K562 (cell line): ENCODE measurements at regions not wholly inside any gene's neighbourhood (a gene's known extent, or its start where the extent isn't known, plus 50 kb on each side); places are given as distances from the start of the nearest gene placed in this dataset.

Experiments
- ATAC-seq: fragments of 200-7000 bp; cut with Tn5 transposase; 3 replicates; pipeline ENCODE4 v1.9.1; 2020; ENCODE audit warnings: moderate library complexity
- BruUV-seq: library from RNA; stranded (reverse); fragments of 400-500 nt; replicated peaks from 2 replicates; lab custom pipeline; 2021; lab: Mats Ljungman, UMichigan
- CTCF ChIA-PET: fragments of 300-600 bp; formaldehyde crosslinking; extraction: SDS; loops from one replicate; lab custom pipeline; 2021; ENCODE audit warnings: low intra/inter-chr PET ratio; lab: Yijun Ruan, JAX
- POLR2A ChIA-PET: fragments of 300-600, 350-650 bp; sonication (Branson Sonifier 250); formaldehyde crosslinking; extraction: SDS; loops from one replicate; lab custom pipeline; 2021; ENCODE audit warnings: antibody characterized with exemption, inconsistent platforms; lab: Yijun Ruan, JAX
- DNase-seq, 4 experiments: peaks; one replicate each; pipeline versions ENCODE4 v3.0.0 to v3.0.0-alpha.2; 2011 to 2018; ENCODE audit warnings: low spot score in 3 of 4, mixed read lengths in 3 of 4; ENCODE audit errors: extremely low read depth in 1 of 4
- FAIRE-seq: peaks from 2 replicates; lab custom pipeline; 2011; peaks lifted over from hg19 to GRCh38; lab: Jason Lieb, UNC
- H2AFZ ChIP-seq: 2 replicates; pipeline ENCODE4 v1.6.0; 2011; ENCODE audit warnings: low read depth, low read length, control low read depth, inconsistent platforms
- H3K27ac ChIP-seq: fragments of 200-600 bp; 3 replicates; pipeline ENCODE4 v1.8.0; 2011; ENCODE audit warnings: low read depth, mild to moderate bottlenecking, control low read depth, inconsistent platforms, low read length, moderate library complexity, mixed read lengths; ENCODE audit errors: extremely low read depth
- H3K27me3 ChIP-seq, 2 experiments: fragments of 300-600 bp in 1 of 2; 2 replicates in 1 of 2; 3 replicates in 1 of 2; pipeline versions ENCODE4 v1.6.0 to v1.8.0; 2011; ENCODE audit warnings: inconsistent platforms in 2 of 2, low read length in 2 of 2, mild to moderate bottlenecking in 1 of 2, mixed read lengths in 1 of 2, moderate library complexity in 1 of 2; ENCODE audit not compliant: control insufficient read depth in 2 of 2, insufficient read depth in 2 of 2
- H3K36me3 ChIP-seq: fragments of 300-600 bp; 3 replicates; pipeline ENCODE4 v1.8.0; 2011; ENCODE audit warnings: mild to moderate bottlenecking, low read length, inconsistent platforms; ENCODE audit not compliant: control insufficient read depth, insufficient read depth
- H3K4me1 ChIP-seq, 2 experiments: fragments of 200-600 bp in 1 of 2; replicated peaks in 1 of 2; 2 replicates in 1 of 2; 3 replicates in 1 of 2; pipeline versions ENCODE4 v1.5.1 to v1.8.0; 2011; ENCODE audit warnings: inconsistent platforms in 2 of 2, low read length in 2 of 2, mild to moderate bottlenecking in 1 of 2, mixed read lengths in 1 of 2, moderate library complexity in 1 of 2; ENCODE audit not compliant: control insufficient read depth in 2 of 2, insufficient read depth in 2 of 2
- H3K4me2 ChIP-seq: 2 replicates; pipeline ENCODE4 v1.6.1; 2011; ENCODE audit warnings: low read length, control low read depth, inconsistent platforms, mixed read lengths; ENCODE audit not compliant: insufficient read depth
- H3K4me3 ChIP-seq: fragments of 200-600 bp; sonication (generic), shearing (Covaris generic); 2 replicates; pipeline ENCODE4 v1.5.1; 2016; ENCODE audit warnings: control low read depth, inconsistent platforms
- H3K79me2 ChIP-seq: fragments of 200-600 bp; 3 replicates; pipeline ENCODE4 v1.8.0; 2011; ENCODE audit warnings: low read length, inconsistent platforms; ENCODE audit not compliant: control insufficient read depth, insufficient read depth
- H3K9ac ChIP-seq, 2 experiments: 2 replicates each; pipeline versions ENCODE4 v1.6.0 to v1.6.1; 2011; ENCODE audit warnings: low read depth in 2 of 2, low read length in 2 of 2, control low read depth in 1 of 2, inconsistent platforms in 1 of 2, mild to moderate bottlenecking in 1 of 2, mixed read lengths in 1 of 2; ENCODE audit not compliant: insufficient read depth in 1 of 2
- H3K9me1 ChIP-seq: one replicate; pipeline ENCODE4 v1.6.0; 2011; ENCODE audit warnings: inconsistent platforms, mild to moderate bottlenecking, low read length, moderate library complexity; ENCODE audit not compliant: control insufficient read depth, insufficient read depth
- H3K9me3 ChIP-seq: replicated peaks from 2 replicates; pipeline ENCODE4 v1.5.1; 2011; ENCODE audit warnings: low read depth, low read length, inconsistent platforms; ENCODE audit not compliant: control insufficient read depth, insufficient read depth
- H4K20me1 ChIP-seq: replicated peaks from 2 replicates; pipeline ENCODE4 v1.6.1; 2011; ENCODE audit warnings: low read length, inconsistent platforms, mixed read lengths; ENCODE audit not compliant: control insufficient read depth, insufficient read depth
- ARID2 ChIP-seq: fragments of 450-650 bp; IDR thresholded peaks from 2 replicates; pipeline ENCODE4 v1.6.1; 2017; ENCODE audit warnings: antibody characterized with exemption, mild to moderate bottlenecking
- CHD4 ChIP-seq: fragments of 200-600 bp; sonication (generic); IDR thresholded peaks from 3 replicates; pipeline ENCODE4 v1.6.1; 2012; ENCODE audit warnings: low read depth, mild to moderate bottlenecking, mixed read lengths, low read length, inconsistent platforms; ENCODE audit not compliant: insufficient read depth, insufficient replicate concordance, poor library complexity, severe bottlenecking
- CREBBP ChIP-seq: IDR thresholded peaks from one replicate; pipeline ENCODE4 v1.6.1; 2012; ENCODE audit warnings: low read depth, mild to moderate bottlenecking, control low read depth, inconsistent platforms, low read length
- GABPB2 ChIP-seq: fragments of 250-450 bp; sonication (Bioruptor Pico); conservative IDR thresholded peaks from 2 replicates; pipeline ENCODE4 v1.5.1; 2021; ENCODE audit warnings: mild to moderate bottlenecking
- NCOA1 ChIP-seq: fragments of 450-650 bp; IDR thresholded peaks from 2 replicates; pipeline ENCODE4 v1.6.1; 2016; ENCODE audit warnings: low read depth
- NR2C1 ChIP-seq, 2 experiments: fragments of 450-650 bp; IDR thresholded peaks; 2 replicates each; pipeline ENCODE4 v1.6.1; 2017; ENCODE audit warnings: mild to moderate bottlenecking in 2 of 2, antibody characterized with exemption in 1 of 2, inconsistent platforms in 1 of 2, missing compliant biosample characterization in 1 of 2, missing genetic modification characterization in 1 of 2
- RFX7 ChIP-seq: fragments of 250-450 bp; sonication (Bioruptor Pico); IDR thresholded peaks from 2 replicates; pipeline ENCODE4 v1.5.1; 2021; ENCODE audit warnings: mild to moderate bottlenecking
- TBL1XR1 ChIP-seq, 2 experiments: IDR thresholded peaks; 2 replicates each; pipeline ENCODE4 v1.6.1; 2012; ENCODE audit warnings: improper control_type of control experiment in 2 of 2, low read length in 2 of 2, mild to moderate bottlenecking in 1 of 2
- TCF3 ChIP-seq: sonication (generic); formaldehyde crosslinking; IDR thresholded peaks from 2 replicates; pipeline ENCODE4 v1.4.0; 2020; ENCODE audit warnings: mild to moderate bottlenecking, missing genetic modification reagents
- U2AF2 ChIP-seq: fragments of 200-400 bp; formaldehyde crosslinking; optimal IDR thresholded peaks from 2 replicates; pipeline ENCODE3; 2017; ENCODE audit warnings: low read depth, mild to moderate bottlenecking, low read length
- ZNF174 ChIP-seq: fragments of 250-450 bp; sonication (Bioruptor Pico); IDR thresholded peaks from 2 replicates; pipeline ENCODE4 v1.4.0; 2020; ENCODE audit warnings: mild to moderate bottlenecking
- WGBS: fragments of 100-300 bp; shearing (Covaris generic); methylation state at CpG from one replicate; pipeline ENCODE4 v1.1.6; 2016; ENCODE audit warnings: low coverage, mixed read lengths; ENCODE audit not compliant: insufficient coverage; ENCODE audit errors: missing lambda C conversion rate; 5-methylcytosine and 5-hydroxymethylcytosine counted together
- in situ Hi-C: fragments of 300-500 bp; cut with MboI; formaldehyde crosslinking; loops from 4 replicates; pipeline ENCODE4 v1.15.0; 2018; ENCODE audit warnings: inconsistent platforms, mixed read lengths
- intact Hi-C: fragments of 100-400 bp; cut with micrococcal nuclease; formaldehyde crosslinking; loops from 2 replicates; pipeline ENCODE4 v1.14.2; 2022
- TF ChIP-seq, protein P1 (sequence below): sonication (generic); formaldehyde crosslinking; IDR thresholded peaks from 2 replicates; pipeline ENCODE4 v1.8.0; 2023; ENCODE audit warnings: missing genetic modification reagents, mild to moderate bottlenecking, borderline replicate concordance
- TF ChIP-seq, protein P2 (sequence below): sonication (generic); formaldehyde crosslinking; IDR thresholded peaks from 2 replicates; pipeline ENCODE4 v1.8.0; 2022; ENCODE audit warnings: missing genetic modification reagents, mild to moderate bottlenecking, moderate library complexity, borderline replicate concordance
- TF ChIP-seq, protein P3 (sequence below), 2 experiments: IDR thresholded peaks; 2 replicates each; pipeline ENCODE4 v1.6.1; 2012; ENCODE audit warnings: improper control_type of control experiment in 2 of 2, low read depth in 2 of 2, low read length in 2 of 2, borderline replicate concordance in 1 of 2

DNA sequence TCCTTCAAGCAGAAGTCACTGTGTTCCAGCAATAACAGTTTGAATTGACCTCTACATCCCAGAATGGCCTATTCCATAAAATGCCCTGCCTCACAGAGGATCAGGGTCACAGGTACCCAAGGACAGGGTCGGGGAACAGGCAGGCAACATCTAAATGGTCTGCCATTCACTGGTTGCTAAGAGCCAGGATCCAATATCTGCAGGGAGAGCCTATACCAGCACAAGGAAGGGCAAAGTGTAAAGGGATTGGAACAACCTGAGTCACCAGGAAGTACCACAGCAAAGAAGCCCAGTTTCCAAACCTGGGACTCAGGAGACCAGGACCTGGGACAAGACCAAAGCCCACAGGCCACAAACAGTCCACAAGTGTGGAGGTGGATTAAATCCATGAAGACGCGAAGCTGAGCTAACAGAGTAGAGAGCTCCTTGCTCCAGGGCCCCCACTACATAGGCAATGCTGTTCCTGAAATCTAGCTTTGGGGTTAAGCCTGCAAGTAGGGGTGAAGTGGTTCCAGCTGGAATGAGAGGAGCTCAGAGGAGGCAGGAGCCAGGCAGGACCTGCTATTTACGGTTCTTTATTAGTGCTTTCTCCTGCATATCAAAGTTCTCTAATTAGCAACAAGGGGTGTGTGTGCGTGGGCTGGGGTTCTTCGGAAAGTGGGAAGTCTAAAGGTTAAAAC, 274.3 kb downstream of the BCL11B start:
- FAIRE-seq (no peak), DNase-seq (no peak), ATAC-seq (no peak)
- no peaks in the 10 kb centered on the region for H3K27me3 ChIP-seq
- H3K36me3 ChIP-seq = no peaks in the 10 kb centered on the region
- ChIA-PET CTCF (no interaction called here), POLR2A (no interaction called here)
- H2AFZ ChIP-seq = no peak overlapping the region
- no TSS peak for BruUV-seq
- intact Hi-C loops = no loop called here
- H4K20me1 ChIP-seq = no peaks in the 10 kb centered on the region
- H3K4me2 ChIP-seq = no peak overlapping the region
- no peak overlapping the region for H3K9ac ChIP-seq
- in situ Hi-C loops = no loop called here
- H3K9me1 ChIP-seq = no peaks in the 10 kb centered on the region
- no peak overlapping the region for H3K27ac ChIP-seq
- H3K9me3 ChIP-seq = no peaks in the 10 kb centered on the region
- H3K4me1 ChIP-seq = no peaks in the 10 kb centered on the region
- no peak overlapping the region for H3K4me3 ChIP-seq
- no peaks in the 10 kb centered on the region for H3K79me2 ChIP-seq
- 0% methylated on average over 6 of the region's 6 CpGs for WGBS
- TF ChIP-seq TBL1XR1 (IDR thresholded peaks at IDR 0.05; ENCODE audit: low read length in 2 of 2) (no peak), NR2C1 (IDR thresholded peaks at IDR 0.05) (no peak), NR2C1 (tag; IDR thresholded peaks at IDR 0.05) (no peak), CHD4 (no peak), ZNF174 (CRISPR knock-in tag) (no peak), TCF3 (CRISPR knock-in tag) (no peak), CREBBP (no peak), NCOA1 (no peak), RFX7 (CRISPR knock-in tag) (no peak), ARID2 (no peak), U2AF2 (no peak), GABPB2 (CRISPR knock-in tag) (no peak)
- TF ChIP-seq, protein P1, sequence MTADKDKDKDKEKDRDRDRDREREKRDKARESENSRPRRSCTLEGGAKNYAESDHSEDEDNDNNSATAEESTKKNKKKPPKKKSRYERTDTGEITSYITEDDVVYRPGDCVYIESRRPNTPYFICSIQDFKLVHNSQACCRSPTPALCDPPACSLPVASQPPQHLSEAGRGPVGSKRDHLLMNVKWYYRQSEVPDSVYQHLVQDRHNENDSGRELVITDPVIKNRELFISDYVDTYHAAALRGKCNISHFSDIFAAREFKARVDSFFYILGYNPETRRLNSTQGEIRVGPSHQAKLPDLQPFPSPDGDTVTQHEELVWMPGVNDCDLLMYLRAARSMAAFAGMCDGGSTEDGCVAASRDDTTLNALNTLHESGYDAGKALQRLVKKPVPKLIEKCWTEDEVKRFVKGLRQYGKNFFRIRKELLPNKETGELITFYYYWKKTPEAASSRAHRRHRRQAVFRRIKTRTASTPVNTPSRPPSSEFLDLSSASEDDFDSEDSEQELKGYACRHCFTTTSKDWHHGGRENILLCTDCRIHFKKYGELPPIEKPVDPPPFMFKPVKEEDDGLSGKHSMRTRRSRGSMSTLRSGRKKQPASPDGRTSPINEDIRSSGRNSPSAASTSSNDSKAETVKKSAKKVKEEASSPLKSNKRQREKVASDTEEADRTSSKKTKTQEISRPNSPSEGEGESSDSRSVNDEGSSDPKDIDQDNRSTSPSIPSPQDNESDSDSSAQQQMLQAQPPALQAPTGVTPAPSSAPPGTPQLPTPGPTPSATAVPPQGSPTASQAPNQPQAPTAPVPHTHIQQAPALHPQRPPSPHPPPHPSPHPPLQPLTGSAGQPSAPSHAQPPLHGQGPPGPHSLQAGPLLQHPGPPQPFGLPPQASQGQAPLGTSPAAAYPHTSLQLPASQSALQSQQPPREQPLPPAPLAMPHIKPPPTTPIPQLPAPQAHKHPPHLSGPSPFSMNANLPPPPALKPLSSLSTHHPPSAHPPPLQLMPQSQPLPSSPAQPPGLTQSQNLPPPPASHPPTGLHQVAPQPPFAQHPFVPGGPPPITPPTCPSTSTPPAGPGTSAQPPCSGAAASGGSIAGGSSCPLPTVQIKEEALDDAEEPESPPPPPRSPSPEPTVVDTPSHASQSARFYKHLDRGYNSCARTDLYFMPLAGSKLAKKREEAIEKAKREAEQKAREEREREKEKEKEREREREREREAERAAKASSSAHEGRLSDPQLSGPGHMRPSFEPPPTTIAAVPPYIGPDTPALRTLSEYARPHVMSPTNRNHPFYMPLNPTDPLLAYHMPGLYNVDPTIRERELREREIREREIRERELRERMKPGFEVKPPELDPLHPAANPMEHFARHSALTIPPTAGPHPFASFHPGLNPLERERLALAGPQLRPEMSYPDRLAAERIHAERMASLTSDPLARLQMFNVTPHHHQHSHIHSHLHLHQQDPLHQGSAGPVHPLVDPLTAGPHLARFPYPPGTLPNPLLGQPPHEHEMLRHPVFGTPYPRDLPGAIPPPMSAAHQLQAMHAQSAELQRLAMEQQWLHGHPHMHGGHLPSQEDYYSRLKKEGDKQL = no peak
- TF ChIP-seq, protein P2, sequence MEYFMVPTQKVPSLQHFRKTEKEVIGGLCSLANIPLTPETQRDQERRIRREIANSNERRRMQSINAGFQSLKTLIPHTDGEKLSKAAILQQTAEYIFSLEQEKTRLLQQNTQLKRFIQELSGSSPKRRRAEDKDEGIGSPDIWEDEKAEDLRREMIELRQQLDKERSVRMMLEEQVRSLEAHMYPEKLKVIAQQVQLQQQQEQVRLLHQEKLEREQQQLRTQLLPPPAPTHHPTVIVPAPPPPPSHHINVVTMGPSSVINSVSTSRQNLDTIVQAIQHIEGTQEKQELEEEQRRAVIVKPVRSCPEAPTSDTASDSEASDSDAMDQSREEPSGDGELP (CRISPR knock-in tag) = no peak
- TF ChIP-seq, protein P3, sequence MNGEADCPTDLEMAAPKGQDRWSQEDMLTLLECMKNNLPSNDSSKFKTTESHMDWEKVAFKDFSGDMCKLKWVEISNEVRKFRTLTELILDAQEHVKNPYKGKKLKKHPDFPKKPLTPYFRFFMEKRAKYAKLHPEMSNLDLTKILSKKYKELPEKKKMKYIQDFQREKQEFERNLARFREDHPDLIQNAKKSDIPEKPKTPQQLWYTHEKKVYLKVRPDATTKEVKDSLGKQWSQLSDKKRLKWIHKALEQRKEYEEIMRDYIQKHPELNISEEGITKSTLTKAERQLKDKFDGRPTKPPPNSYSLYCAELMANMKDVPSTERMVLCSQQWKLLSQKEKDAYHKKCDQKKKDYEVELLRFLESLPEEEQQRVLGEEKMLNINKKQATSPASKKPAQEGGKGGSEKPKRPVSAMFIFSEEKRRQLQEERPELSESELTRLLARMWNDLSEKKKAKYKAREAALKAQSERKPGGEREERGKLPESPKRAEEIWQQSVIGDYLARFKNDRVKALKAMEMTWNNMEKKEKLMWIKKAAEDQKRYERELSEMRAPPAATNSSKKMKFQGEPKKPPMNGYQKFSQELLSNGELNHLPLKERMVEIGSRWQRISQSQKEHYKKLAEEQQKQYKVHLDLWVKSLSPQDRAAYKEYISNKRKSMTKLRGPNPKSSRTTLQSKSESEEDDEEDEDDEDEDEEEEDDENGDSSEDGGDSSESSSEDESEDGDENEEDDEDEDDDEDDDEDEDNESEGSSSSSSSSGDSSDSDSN (IDR thresholded peaks at IDR 0.05; ENCODE audit: borderline replicate concordance in 1 of 2, low read depth in 2 of 2, low read length in 2 of 2) = no peak
